ENCODE measurements at regions not wholly inside any gene's neighbourhood (a gene's known extent, or its start where the extent isn't known, plus 50 kb on each side); places are given as distances from the start of the nearest gene placed in this dataset.
"Not testable (repeated sequence)": the region's sequence is repeated elsewhere in the genome, so short reads cannot be mapped to it uniquely, and the experiment has no call there.

DNA sequence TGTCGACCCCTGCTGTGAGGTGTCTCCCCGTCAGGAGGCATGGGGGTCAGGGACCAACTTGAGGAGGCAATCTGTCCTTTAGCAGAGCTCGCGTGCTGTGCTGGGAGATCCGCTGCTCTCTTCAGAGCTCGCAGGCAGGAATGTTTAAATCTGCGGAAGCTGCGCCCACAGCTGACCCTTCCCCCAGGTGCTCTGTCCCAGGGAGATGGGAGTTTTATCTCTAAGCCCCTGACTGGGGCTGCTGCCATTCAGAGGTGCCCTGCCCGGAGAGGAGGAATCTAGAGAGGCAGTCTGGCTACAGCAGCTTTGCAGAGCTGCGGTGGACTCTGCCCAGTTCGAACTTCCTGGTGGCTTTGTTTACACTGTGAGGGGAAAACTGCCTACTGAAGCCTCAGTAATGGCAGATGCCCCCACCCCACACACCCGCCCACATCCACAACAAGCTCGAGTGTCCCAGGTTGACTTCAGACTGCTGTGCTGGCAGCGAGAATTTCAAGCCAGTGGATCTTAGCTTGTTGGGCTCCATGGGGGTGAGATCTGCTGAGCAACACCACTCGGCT, 133.1 kb downstream of the CENPC start:
- DNase-seq (ENCODE audit: low spot score): not testable (repeated sequence)

DNA sequence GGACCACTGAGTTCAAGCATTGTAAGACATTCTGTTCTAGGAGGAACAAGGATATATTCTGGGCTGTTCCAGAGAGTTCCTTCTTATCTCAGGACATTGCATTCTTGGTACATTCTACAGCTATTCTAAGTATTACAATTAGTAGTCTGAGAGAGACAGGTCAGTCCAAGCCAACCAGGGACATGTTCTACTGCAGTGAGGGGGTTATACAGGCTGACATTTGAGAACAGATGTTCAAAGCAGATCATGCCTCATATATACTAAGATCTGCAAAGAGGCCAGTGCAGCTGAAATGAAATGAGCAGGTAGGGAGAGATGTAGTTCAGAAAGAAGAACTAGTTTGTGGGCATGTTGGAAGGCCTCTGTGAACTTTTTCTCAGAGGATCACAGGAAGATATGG, 142.0 kb downstream of the CENPC start:
- DNase-seq (ENCODE audit: low spot score): no peak

DNA sequence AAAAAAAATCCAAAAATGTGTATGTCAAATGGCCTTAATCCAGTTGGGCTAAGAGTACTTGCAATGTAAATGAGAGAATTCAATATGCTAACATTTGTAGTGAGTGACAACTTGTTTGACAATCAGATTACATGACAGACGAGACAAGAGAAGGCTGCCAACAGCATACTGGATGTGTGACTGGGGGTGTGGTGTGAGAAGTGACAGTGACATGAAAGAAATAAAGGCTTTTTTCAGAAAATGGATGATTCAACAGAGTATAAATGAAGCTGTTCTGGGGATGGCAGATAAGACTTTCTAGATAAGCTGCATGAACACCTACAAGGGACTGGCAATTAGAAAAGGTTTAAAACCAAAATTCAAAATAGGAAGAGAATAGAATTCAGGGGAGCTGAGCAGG, 143.4 kb downstream of the CENPC start:
- no peak for DNase-seq (ENCODE audit: low spot score)

DNA sequence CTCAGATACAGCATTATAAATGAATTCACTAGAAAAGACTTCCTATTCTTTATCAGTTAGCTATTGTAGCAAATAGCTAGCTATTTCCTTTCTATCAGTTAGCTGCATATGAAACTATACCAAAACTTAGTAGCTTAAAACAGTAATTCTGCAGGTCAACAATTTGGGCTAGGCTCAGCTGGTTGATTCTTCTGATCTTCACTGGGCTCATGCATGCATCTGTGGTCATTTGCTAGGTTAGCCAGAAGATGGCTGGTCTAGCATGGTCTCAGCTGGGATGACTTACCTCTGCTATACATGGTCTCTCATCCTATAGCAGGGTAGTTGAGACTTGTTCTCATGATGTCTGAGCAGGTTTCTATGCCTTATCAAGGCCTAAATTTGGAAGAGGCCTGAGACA, 147.4 kb downstream of the CENPC start:
- no peak for DNase-seq (ENCODE audit: low spot score)

DNA sequence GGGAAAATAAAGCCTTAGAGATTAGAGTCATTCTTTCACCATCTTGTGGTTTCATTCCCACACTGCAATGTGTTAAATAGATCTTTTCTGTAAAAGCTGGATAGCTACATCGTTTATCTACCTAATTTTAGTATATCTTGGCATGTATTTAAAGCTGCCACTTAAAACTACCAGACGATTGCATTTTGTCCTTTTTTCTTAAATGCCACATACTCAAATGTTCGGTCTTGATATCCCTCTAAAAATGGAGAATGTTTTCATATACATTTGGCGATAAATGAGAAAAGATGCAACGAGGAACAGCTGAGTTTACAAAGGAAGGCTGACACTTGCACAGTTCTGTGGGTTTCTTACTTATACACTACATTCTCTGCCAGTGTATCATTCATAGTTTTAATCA, 148.3 kb downstream of the CENPC start:
- DNase-seq (ENCODE audit: low spot score): no peak

DNA sequence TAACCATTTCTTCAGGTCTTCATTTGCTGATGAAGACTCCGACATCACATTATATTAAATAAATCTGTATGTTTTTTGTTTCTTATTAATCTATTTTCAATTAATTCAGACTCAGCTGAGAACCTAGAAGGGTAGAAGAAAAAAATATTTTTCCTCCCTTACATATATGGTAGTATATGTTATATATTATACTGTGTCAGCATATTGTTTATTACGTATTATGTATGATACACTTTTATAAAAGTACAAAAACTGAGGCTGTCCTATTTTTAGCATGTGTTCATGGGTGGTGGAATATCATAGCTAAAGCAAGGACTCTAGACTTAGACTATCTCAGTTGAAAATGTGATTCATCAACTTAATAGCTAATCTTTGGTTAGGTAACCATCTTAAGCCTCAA, 149.3 kb downstream of the CENPC start:
- DNase-seq (ENCODE audit: low spot score): no peak

DNA sequence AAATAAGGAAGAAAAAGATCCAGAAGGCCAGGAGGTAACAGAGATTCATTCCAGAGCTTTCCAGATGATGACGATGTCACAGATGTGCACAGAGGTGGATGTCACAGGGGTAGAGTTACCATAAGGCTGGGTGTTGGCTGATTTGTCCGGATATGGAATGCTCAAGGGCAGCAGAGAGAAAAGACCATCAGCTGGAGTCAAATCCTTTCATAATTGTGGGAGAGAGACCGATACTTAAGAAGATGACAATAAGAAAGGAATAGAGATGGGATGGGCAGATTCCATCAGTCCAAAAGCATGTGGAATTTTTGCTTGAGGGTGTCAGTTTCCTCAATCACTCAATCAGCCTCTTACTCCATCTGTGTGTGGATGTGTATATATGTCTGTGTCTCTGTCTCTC, 150.4 kb downstream of the CENPC start:
- no peak for DNase-seq (ENCODE audit: low spot score)

DNA sequence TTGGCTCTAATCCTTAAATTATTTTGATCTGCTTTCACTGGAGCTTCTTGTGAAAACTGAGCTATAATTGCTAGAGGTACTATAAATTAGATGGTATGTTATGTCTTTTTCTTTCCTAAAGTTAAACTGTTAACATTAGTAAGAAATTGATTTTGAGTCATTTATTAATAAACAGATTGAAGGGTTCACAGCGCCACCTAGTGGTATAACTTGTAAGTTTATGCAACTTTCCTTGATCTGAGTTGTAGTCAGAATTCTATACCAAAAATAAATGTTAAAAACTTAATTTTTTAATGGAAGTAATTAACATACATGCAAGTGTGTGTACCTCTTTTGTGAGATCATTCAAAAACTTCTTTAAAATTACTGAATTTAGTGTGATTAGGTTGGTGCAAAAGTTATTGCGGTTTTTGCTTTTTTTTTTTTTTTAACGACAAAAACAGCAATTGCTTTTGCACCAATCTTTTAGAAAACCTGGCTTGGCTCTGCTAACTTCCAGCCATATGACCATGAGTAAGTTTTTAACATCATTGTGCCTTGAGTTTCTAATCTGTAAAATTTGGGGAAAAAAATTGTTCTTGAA, 151.5 kb downstream of the CENPC start:
- DNase-seq (ENCODE audit: low spot score): peak; percentile 3

DNA sequence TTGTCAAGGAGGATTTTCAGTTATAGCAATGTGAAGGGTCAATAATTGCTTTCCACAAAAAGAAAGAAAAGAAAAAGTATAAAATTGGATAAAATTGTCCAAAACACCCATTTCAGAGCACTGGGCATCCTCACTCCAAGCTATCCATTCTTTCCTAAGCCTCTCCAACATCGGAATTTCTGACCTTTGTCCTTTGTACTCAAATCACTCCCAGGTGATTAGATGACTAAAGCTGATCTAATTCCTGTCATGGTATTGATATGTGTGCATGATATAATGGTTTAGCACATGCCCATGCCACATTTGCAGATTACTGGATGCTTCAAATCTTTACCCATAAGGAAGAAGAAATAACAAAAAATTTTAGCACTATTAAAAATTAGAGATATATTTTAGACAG, 152.3 kb downstream of the CENPC start:
- no peak for DNase-seq (ENCODE audit: low spot score)

DNA sequence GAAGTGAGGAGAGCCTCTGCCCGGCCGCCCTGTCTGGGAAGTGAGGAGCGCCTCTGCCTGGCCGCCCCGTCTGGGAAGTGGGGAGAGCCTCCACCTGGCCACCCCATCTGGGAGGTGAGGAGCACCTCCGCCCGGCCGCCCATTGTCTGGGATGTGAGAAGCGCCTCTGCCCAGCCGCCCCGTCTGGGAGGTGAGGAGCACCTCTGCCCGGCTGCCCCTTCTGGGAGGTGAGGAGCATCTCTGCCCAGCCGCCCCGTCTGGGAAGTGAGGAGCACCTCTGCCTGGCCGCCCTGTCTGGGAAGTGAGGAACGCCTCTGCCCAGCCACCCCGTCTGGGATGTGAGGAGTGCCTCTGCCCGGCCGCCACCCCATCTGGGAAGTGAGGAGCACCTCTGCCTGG, 163.9 kb downstream of the CENPC start:
- not testable (repeated sequence) for DNase-seq (ENCODE audit: low spot score)

DNA sequence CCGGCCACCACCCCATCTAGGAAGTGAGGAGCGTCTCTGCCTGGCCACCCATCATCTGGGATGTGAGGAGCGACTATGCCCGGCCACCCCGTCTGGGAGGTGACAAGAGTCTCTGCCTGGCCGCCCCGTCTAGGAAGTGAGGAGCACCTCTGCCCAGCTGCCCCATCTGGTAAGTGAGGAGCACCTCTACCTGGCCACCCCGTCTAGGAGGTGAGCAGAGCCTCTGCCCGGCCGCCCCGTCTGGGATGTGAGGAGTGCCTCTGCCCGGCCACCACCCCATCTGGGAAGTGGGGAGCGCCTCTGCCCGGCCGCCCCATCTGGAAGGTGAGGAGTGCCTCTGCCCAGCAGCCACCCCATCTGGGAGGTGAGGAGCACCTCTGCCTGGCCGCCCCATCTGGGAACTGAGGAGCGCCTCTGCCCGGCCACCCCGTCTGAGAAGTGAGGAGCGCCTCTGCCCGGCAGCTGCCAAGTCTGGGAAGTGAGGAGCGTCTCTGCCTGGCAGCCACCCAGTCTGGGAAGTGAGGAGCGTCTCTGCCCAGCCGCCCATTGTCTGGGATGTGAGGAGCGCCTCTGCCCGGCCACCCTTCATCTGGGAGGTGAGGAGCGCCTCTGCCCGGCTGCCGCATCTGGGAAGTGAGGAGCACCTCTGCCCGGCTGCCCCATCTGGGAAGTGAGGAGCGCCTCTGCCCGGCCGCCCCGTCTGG, 164.4 kb downstream of the CENPC start:
- not testable (repeated sequence) for DNase-seq (ENCODE audit: low spot score)

DNA sequence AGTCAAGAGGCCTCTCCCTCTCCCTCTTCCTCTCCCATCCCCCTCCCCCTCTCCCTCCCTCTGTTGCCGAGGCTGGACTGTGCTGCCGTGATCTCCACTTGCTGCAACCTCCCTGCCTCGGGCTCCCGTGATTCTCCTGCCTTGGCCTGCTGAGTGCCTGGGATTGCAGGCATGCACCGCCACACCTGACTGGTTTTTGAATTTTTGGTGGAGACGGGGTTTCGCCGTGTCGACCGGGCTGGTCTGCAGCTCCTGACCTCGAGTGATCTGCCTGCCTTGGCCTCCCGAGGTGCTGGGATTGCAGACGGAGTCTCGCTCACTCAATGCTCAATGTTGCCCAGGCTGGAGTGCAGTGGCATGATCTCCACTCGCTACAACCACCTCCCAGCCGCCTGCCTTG, 165.1 kb downstream of the CENPC start:
- no peak for DNase-seq (ENCODE audit: low spot score)

DNA sequence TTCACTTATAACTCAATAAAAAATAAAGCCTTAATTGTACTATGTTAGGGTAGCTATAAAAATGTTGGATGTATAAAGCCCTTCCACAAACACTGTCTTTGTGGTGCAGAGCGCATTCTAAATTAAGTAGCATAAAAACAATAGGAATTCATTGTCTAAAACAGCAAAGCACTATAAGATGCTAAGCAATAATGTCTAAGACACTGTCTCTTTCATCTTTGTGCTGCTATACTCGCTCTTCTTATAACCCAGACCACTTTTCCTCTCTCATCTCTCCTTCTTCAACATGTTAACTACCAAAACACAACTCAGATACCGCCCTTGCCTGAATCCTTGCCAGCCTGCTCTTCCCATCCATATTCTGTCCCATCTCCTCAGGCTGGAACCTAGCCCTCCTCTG, 170.0 kb downstream of the CENPC start:
- DNase-seq (ENCODE audit: low spot score): no peak

DNA sequence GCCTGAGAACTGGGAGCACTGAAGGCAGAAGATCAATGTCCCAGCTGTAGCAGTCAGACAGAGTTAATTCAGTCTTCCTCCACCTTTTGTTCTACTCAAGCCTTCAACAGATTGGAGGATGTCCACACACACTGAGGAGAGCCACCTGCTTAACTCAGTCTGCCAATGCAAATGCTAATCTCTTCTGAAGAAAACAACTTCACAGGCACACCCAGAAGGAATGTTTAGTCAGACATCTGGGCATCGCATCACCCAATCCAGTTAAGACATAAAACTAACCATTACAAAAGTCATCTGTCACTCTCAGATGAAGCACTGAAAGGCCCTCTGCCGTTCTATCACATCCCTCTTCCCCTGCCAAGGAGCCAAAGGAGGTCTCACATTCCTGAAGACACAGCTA, 173.7 kb downstream of the CENPC start:
- DNase-seq (ENCODE audit: low spot score): no peak

DNA sequence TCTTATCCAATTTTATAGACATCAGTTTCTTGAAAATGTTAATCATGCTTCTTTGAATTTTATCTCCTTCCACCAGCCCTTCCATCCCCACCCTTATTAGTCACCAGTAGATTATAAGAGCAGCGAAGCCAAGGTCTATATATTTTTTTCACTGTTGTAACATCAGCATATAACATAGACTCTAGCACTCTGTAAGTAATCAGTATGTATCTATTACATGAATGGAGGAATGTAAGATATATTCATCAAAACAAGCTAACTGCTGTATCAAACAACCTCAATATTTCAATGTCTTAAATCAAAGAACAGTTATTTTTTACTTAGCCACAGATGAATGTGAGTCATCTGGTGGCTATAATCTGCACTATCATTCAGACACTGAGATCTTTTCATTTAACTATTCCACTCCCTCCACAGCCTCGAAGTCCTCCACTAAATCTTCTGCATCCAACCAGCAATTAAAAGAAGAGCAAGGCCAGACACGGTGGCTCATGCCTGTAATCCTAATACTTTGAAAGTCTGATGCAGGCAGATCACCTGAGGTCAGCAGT, 178.9 kb downstream of the CENPC start:
- no peak for DNase-seq (ENCODE audit: low spot score)

DNA sequence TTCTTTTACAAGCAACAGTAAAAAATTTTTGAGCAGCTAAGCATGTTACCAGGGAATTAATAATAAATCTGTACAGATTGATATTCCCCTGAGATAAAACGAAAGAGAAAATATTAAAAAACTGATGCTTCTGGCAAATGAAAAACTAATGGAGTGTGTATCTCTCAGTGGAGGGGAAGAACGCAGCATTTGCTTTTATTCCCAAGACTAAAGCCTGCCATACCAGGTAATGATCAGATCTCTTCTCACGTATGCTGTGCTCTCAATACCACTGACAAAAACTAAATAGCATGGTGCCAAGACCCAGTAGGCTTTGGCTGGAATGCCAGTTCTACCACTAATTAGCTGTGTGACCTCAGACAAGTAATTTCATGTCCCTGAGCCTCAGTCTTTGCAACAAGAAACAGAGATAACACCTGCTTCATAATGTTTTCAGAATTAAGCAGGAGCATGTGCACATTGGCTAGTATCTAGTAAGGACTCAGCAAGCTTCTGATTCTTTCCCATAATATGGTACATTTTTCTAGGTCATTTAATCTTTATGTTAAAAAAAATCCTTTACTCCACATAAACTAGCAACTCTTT, 179.6 kb downstream of the CENPC start:
- no peak for DNase-seq (ENCODE audit: low spot score)

DNA sequence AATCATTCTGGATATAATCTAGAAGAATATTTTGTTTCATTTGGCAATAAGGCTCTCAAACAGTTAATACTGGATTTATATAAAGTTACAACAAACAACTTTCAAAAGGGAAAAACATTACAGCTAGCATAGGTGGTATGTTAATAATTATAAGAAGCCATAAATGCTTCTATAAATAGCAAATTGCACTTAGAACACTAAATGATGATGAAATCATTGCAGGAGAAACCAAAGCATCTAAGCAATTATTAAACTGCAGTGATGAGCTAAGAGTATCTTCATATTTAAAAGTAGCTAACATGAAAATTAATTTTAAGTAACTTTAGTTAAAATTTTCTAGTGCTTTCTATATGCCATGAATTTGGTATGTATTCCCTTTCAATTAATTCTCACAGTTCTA, 189.5 kb downstream of the CENPC start:
- DNase-seq (ENCODE audit: low spot score): no peak

DNA sequence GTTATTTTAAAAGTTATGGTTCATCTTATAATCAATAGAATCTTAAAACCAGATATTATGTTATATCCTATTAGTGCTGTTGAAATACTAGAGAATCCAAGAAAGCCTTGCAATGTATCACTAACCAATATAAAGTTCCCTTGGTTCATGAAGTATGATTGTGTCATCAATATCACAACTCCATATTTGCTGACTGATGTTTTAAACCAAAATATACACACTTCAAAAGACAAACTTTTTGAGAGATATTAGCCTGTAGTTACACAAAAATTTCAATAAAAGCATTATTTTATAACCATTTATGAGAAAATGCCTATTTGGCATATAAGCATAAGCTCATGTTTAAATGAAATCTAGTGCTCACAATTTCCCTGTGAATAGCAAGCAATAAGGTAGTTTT, 198.6 kb downstream of the CENPC start:
- no peak for DNase-seq (ENCODE audit: low spot score)

DNA sequence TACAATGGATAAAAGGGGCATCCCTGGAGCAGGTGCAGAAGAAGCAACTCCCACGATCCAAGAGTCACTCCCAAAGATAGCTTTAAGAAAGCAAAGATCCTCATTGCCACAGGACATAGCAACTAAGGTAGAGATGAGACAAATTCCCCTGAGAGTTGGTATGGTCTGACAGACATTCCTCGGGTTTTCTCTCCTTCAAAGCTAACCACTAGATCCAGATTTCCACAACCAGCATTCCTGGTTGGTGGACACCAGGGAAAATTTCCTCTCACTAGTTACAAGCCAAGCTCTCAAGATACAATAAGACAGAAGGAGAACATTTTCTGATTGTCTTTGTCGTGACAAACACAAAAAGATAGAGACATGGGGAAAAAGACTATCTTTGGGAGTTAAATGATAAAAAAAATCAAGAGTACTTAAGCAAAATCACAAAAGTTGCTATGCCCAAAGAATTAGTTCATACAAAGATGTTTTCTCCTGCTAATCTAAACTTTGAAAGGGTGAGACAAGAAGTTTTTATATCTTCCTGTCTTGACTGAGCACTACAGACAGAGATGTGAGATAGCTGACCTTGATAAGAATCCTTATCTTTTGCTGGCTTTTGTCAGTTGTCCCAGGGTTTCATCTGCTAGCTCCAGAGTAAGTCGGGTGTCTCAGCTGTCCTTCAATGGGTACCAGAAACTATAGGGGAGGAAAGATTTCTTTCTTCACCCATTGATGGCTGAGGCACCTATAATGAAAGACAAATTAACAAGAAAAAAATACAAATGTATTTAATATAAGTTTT, 200.5 kb downstream of the CENPC start:
- no peak for DNase-seq (ENCODE audit: low spot score)

DNA sequence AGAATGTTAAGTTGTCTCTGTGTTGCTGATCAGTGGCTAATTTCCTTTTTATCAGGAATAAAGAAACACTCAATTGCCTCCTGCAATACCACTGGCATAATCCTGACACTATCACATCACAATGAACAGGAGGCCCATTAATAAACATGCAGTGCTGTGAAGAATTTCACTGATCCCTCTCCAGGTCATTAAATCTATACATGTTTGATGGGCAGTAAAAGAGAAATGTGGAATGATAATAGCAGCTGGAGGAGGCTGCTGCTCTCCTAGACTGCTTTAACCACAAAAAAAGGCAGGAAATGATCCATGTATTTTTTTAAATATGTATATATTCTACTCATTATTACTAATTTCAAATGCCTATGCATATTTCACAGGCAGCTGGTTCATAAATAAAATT, 202.1 kb downstream of the CENPC start:
- DNase-seq (ENCODE audit: low spot score): no peak

DNA sequence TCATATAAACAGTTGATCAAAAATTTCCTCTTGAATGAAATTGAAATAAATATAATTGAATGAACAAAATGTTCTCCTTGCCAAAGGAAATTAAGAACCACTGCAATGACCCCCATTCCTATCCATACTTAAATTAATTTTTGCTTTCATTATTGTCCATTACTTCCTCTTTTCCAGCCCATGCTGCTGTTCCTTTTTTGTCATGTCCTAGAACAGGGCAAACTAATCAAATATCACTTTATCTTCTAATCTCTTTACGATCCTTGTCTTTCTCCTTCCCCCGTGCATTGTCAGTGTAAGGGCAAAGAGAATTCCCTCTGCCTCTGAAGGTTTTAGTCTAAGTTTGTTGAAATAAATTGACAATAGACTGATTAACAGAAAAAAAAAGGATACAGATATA, 203.0 kb downstream of the CENPC start:
- DNase-seq (ENCODE audit: low spot score): no peak

DNA sequence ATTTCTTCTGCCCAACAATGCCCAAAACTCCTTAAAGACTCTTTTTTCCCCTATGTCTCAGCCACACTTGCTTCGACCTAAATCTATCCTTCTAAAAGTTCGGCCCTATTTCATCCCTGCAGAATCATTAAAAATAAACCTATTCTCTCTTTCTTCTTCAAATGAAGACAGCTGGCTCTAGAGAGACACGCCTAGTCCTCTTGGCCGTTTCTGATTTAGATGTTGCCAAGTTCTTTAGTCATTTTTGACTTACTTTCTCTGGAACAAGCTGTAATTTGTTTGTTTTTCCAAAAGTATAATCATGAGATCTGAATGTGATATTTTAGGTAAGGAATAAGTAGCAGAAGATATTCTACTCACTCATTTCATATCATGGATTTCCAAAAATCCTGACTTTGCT, 211.6 kb downstream of the CENPC start:
- no peak for DNase-seq (ENCODE audit: low spot score)

Measured in germinal center (tissue), 1 donor.